Lung (tissue), 11 donors: ENCODE measurements at regions not wholly inside any gene's neighbourhood (a gene's known extent, or its start where the extent isn't known, plus 50 kb on each side); places are given as distances from the start of the nearest gene placed in this dataset.

Experiments
- ATAC-seq: fragments of 200-7000 bp; cut with Tn5 transposase; one replicate; pipeline ENCODE4 v1.9.1; 2020; ENCODE audit warnings: moderate number of reproducible peaks; ENCODE audit not compliant: insufficient read depth, low FRiP score
- DNase-seq, 3 donors: peaks; one replicate each; pipeline ENCODE4 v3.0.0-alpha.2; 2013 to 2017
- H3K27ac ChIP-seq, 2 donors: one replicate each; pipeline ENCODE4 v1.5.1; 2013; ENCODE audit warnings: mild to moderate bottlenecking in 2 of 2, moderate library complexity in 2 of 2, control low read depth in 1 of 2, inconsistent platforms in 1 of 2, low read depth in 1 of 2, low read length in 1 of 2
- H3K27me3 ChIP-seq, 3 donors: one replicate each; pipeline ENCODE4 v1.5.1; 2013; ENCODE audit warnings: low read length in 2 of 3; ENCODE audit not compliant: control insufficient read depth in 3 of 3, insufficient read depth in 3 of 3
- H3K36me3 ChIP-seq, 4 donors: one replicate each; pipeline ENCODE4 v1.5.1; 2013; ENCODE audit warnings: low read length in 4 of 4, mild to moderate bottlenecking in 1 of 4, moderate library complexity in 1 of 4; ENCODE audit not compliant: control insufficient read depth in 4 of 4, insufficient read depth in 4 of 4
- H3K4me1 ChIP-seq, 5 donors: one replicate each; pipeline ENCODE4 v1.5.1; 2013; ENCODE audit warnings: low read length in 5 of 5, mild to moderate bottlenecking in 2 of 5, moderate library complexity in 1 of 5; ENCODE audit not compliant: control insufficient read depth in 5 of 5, insufficient read depth in 5 of 5
- H3K4me3 ChIP-seq: one replicate; pipeline ENCODE4 v1.5.1; 2013; ENCODE audit warnings: mild to moderate bottlenecking, control low read depth, moderate library complexity
- H3K9ac ChIP-seq, 2 donors: one replicate each; pipeline ENCODE4 v1.5.1; 2013; ENCODE audit warnings: low read length in 2 of 2, control low read depth in 1 of 2; ENCODE audit not compliant: insufficient read depth in 1 of 2
- H3K9me3 ChIP-seq, 4 donors: one replicate each; pipeline ENCODE4 v1.5.1; 2013; ENCODE audit warnings: low read length in 3 of 4, mild to moderate bottlenecking in 1 of 4, moderate library complexity in 1 of 4; ENCODE audit not compliant: control insufficient read depth in 4 of 4, insufficient read depth in 3 of 4
- CTCF ChIP-seq: IDR thresholded peaks from 2 replicates; pipeline ENCODE4 v1.5.1; 2012; ENCODE audit warnings: mild to moderate bottlenecking; ENCODE audit errors: control extremely low read depth, extremely low read depth
- WGBS, 2 donors: extraction: QIAGEN DNeasy Blood & Tissue Kit; methylation state at CpG; one replicate each; pipeline ENCODE4 v1.1.7; 2013; 5-methylcytosine and 5-hydroxymethylcytosine counted together
- donor health status: control.
- donor health status: control.
- donor health status: Bipolar disorder and iron deficiency.
- donor health status: healthy.
- donor health status: DM: yes; HTN: yes; CAD: no.

GRCh38 chr9:73617586-73617985 lies 465.9 kb downstream of the ANXA1 start:
- TF ChIP-seq CTCF: no peak
- no peaks in the 10 kb centered on the region for H3K9me3 ChIP-seq
- H3K4me3 ChIP-seq: no peak overlapping the region
- H3K9ac ChIP-seq: no peak overlapping the region
- DNase-seq (no peak), ATAC-seq (no peak)
- H3K27ac ChIP-seq: no peak overlapping the region
- H3K4me1 ChIP-seq: no peaks in the 10 kb centered on the region
- no peaks in the 10 kb centered on the region for H3K27me3 ChIP-seq
- H3K36me3 ChIP-seq: no peaks in the 10 kb centered on the region
- WGBS, 2 donors: 86 to 89% methylated on average over 4 of the region's 4 CpGs

- ATAC-seq: no peak
- TF ChIP-seq CTCF: no peak
- Histone ChIP-seq H3K36me3 (no peaks in the 10 kb centered on the region), H3K4me1 (no peaks in the 10 kb centered on the region), H3K27me3 (no peaks in the 10 kb centered on the region), H3K9ac (no peak overlapping the region), H3K9me3 (no peaks in the 10 kb centered on the region), H3K4me3 (no peak overlapping the region), H3K27ac (no peak overlapping the region)
- 74 to 86% methylated on average over 1 of the region's 1 CpG for WGBS, 2 donors
- no peak for DNase-seq
These were observed 489.3 kb downstream of the ANXA1 start for GRCh38 chr9:73640971-73641370.

GRCh38 chr9:73643379-73644013 lies 491.8 kb downstream of the ANXA1 start:
- ATAC-seq (no peak), DNase-seq (no peak)
- H3K36me3 ChIP-seq: no peaks in the 10 kb centered on the region
- no peak overlapping the region for H3K9ac ChIP-seq
- H3K4me3 ChIP-seq: no peak overlapping the region
- no peak overlapping the region for H3K27ac ChIP-seq
- no peaks in the 10 kb centered on the region for H3K9me3 ChIP-seq
- TF ChIP-seq CTCF: no peak
- no peaks in the 10 kb centered on the region for H3K27me3 ChIP-seq
- H3K4me1 ChIP-seq: no peaks in the 10 kb centered on the region
- WGBS, 2 donors: 72 to 80% methylated on average over 7 of the region's 7 CpGs

- Histone ChIP-seq H3K36me3 (no peaks in the 10 kb centered on the region), H3K27ac (no peak overlapping the region), H3K4me3 (no peak overlapping the region), H3K9me3 (peaks cover 0 to 5% (median 1%) of the 10 kb centered on the region in 4 donors), H3K9ac (no peak overlapping the region), H3K27me3 (no peaks in the 10 kb centered on the region), H3K4me1 (no peaks in the 10 kb centered on the region)
- TF ChIP-seq CTCF: no peak
- 94 to 95% methylated on average over 13 of the region's 13 CpGs for WGBS, 2 donors
- no peak for DNase-seq
- ATAC-seq: no peak
These were observed 495.9 kb downstream of the ANXA1 start for GRCh38 chr9:73647560-73647959.
